ENCODE measurements at regions not wholly inside any gene's neighbourhood (a gene's known extent, or its start where the extent isn't known, plus 50 kb on each side); places are given as distances from the start of the nearest gene placed in this dataset.

GRCh38 chr9:32716425-32716824 lies 66.9 kb upstream of the TMEM215 start:
- no CpG with 5 or more reads among the region's 1 CpG for WGBS (ENCODE audit: insufficient coverage)
- Histone ChIP-seq H3K36me3 (replicated peaks in 1 of 2; ENCODE audit: control insufficient read depth in 1 of 2, insufficient read depth in 2 of 2, low read length in 2 of 2) (no peaks in the 10 kb centered on the region), H2AFZ (ENCODE audit: insufficient read depth, low read depth, low read length, poor library complexity, severe bottlenecking) (no peak overlapping the region), H3K4me2 (replicated peaks; ENCODE audit: extremely low read depth, low read length, poor library complexity, severe bottlenecking) (no peak overlapping the region), H3K4me1 (ENCODE audit: control insufficient read depth in 1 of 2, insufficient read depth in 2 of 2, low read length in 2 of 2) (no peaks in the 10 kb centered on the region), H3K79me2 (ENCODE audit: insufficient read depth, low read length) (no peaks in the 10 kb centered on the region), H3K9me3 (replicated peaks in 1 of 2; ENCODE audit: control insufficient read depth in 1 of 2, insufficient read depth in 1 of 2, low read length in 2 of 2) (no peaks in the 10 kb centered on the region), H3K27me3 (ENCODE audit: control insufficient read depth in 2 of 2, insufficient read depth in 2 of 2, low read length in 2 of 2) (no peaks in the 10 kb centered on the region), H4K20me1 (ENCODE audit: insufficient read depth, low read length) (no peaks in the 10 kb centered on the region), H3K9ac (ENCODE audit: insufficient read depth, low read length, poor library complexity, severe bottlenecking) (no peak overlapping the region), H3K27ac (ENCODE audit: low read depth in 1 of 2, low read length in 2 of 2) (no peak overlapping the region), H3K4me3 (replicated peaks in 1 of 3; ENCODE audit: low read depth in 2 of 3, low read length in 3 of 3) (no peak overlapping the region)
- intact Hi-C loops (cut with micrococcal nuclease), result no loop called here
- peaks cover 0 to 9% (median 5%) of the 10 kb centered on the region in 3 donors for H3K27me3 Mint-ChIP-seq (ENCODE audit: low read depth in 3 of 3)
- no peaks in the 10 kb centered on the region for H3K36me3 Mint-ChIP-seq
- H3K27ac Mint-ChIP-seq, result no peak overlapping the region
- TF ChIP-seq, protein P1, sequence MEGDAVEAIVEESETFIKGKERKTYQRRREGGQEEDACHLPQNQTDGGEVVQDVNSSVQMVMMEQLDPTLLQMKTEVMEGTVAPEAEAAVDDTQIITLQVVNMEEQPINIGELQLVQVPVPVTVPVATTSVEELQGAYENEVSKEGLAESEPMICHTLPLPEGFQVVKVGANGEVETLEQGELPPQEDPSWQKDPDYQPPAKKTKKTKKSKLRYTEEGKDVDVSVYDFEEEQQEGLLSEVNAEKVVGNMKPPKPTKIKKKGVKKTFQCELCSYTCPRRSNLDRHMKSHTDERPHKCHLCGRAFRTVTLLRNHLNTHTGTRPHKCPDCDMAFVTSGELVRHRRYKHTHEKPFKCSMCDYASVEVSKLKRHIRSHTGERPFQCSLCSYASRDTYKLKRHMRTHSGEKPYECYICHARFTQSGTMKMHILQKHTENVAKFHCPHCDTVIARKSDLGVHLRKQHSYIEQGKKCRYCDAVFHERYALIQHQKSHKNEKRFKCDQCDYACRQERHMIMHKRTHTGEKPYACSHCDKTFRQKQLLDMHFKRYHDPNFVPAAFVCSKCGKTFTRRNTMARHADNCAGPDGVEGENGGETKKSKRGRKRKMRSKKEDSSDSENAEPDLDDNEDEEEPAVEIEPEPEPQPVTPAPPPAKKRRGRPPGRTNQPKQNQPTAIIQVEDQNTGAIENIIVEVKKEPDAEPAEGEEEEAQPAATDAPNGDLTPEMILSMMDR (IDR thresholded peaks at IDR 0.05), result no peak
- H3K4me3 Mint-ChIP-seq, result no peak overlapping the region
- peaks cover 0 to 2% (median 0%) of the 10 kb centered on the region in 7 donors for H3K9me3 Mint-ChIP-seq
- no peak for DNase-seq
- H3K4me1 Mint-ChIP-seq, result no peaks in the 10 kb centered on the region

- Histone ChIP-seq H3K79me2 (ENCODE audit: insufficient read depth, low read length) (no peaks in the 10 kb centered on the region), H3K9ac (ENCODE audit: insufficient read depth, low read length, poor library complexity, severe bottlenecking) (no peak overlapping the region), H2AFZ (ENCODE audit: insufficient read depth, low read depth, low read length, poor library complexity, severe bottlenecking) (no peak overlapping the region), H3K27ac (ENCODE audit: low read depth in 1 of 2, low read length in 2 of 2) (no peak overlapping the region), H3K9me3 (replicated peaks in 1 of 2; ENCODE audit: control insufficient read depth in 1 of 2, insufficient read depth in 1 of 2, low read length in 2 of 2) (no peaks in the 10 kb centered on the region), H3K4me2 (replicated peaks; ENCODE audit: extremely low read depth, low read length, poor library complexity, severe bottlenecking) (no peak overlapping the region), H4K20me1 (ENCODE audit: insufficient read depth, low read length) (no peaks in the 10 kb centered on the region), H3K4me3 (replicated peaks in 1 of 3; ENCODE audit: low read depth in 2 of 3, low read length in 3 of 3) (no peak overlapping the region), H3K27me3 (ENCODE audit: control insufficient read depth in 2 of 2, insufficient read depth in 2 of 2, low read length in 2 of 2) (no peaks in the 10 kb centered on the region), H3K36me3 (replicated peaks in 1 of 2; ENCODE audit: control insufficient read depth in 1 of 2, insufficient read depth in 2 of 2, low read length in 2 of 2) (no peaks in the 10 kb centered on the region), H3K4me1 (ENCODE audit: control insufficient read depth in 1 of 2, insufficient read depth in 2 of 2, low read length in 2 of 2) (no peaks in the 10 kb centered on the region)
- H3K4me3 Mint-ChIP-seq, result no peak overlapping the region
- intact Hi-C loops (cut with micrococcal nuclease), result no loop called here
- WGBS (ENCODE audit: insufficient coverage), result 100% methylated on average over 2 of the region's 4 CpGs
- peaks cover 0 to 9% (median 5%) of the 10 kb centered on the region in 3 donors for H3K27me3 Mint-ChIP-seq (ENCODE audit: low read depth in 3 of 3)
- H3K27ac Mint-ChIP-seq, result no peak overlapping the region
- DNase-seq, result no peak
- H3K36me3 Mint-ChIP-seq, result no peaks in the 10 kb centered on the region
- H3K9me3 Mint-ChIP-seq, result peaks cover 0 to 2% (median 0%) of the 10 kb centered on the region in 7 donors
- H3K4me1 Mint-ChIP-seq, result no peaks in the 10 kb centered on the region
- TF ChIP-seq, protein P1 (IDR thresholded peaks at IDR 0.05), result no peak
These were observed 66.3 kb upstream of the TMEM215 start for GRCh38 chr9:32716955-32717543.

All from CD14-positive monocyte (primary cell).